ENCODE measurements at regions not wholly inside any gene's neighbourhood (a gene's known extent, or its start where the extent isn't known, plus 50 kb on each side); places are given as distances from the start of the nearest gene placed in this dataset.
"Not testable (repeated sequence)": the region's sequence is repeated elsewhere in the genome, so short reads cannot be mapped to it uniquely, and the experiment has no call there.

- H3K36me3 Mint-ChIP-seq; DNase-seq; intact Hi-C loops (cut with micrococcal nuclease); H3K9me3 Mint-ChIP-seq; CTCF ChIA-PET (ENCODE audit: partially characterized antibody); POLR2A ChIA-PET (ENCODE audit: partially characterized antibody); H3K27me3 ChIP-seq (ENCODE audit: insufficient read depth, low read length); H3K9me3 ChIP-seq (ENCODE audit: control insufficient read depth in 1 of 2, low read length in 2 of 2); H3K27me3 Mint-ChIP-seq; H3K4me3 Mint-ChIP-seq; H3K27ac ChIP-seq (ENCODE audit: low read depth, low read length); H3K4me1 Mint-ChIP-seq; H3K27ac Mint-ChIP-seq; H3K4me3 ChIP-seq (ENCODE audit: low read length in 2 of 2); H3K4me1 ChIP-seq (ENCODE audit: insufficient read depth, low read length); H3K36me3 ChIP-seq (ENCODE audit: insufficient read depth, low read length): not testable (repeated sequence)
These were observed 50.4 kb upstream of the B3GAT2 start for GRCh38 chr6:71007298-71007697.

- ChIA-PET CTCF (ENCODE audit: partially characterized antibody) (interaction anchor here (1.0 to 2.6 kb wide), 5 partner anchors 9 to 702 kb away, joined by 3 to 13 read pairs (median 6); no protein-coding TSS in a partner anchor), POLR2A (ENCODE audit: partially characterized antibody) (no interaction called here)
- H3K9me3 Mint-ChIP-seq, result no peaks in the 10 kb centered on the region
- Histone ChIP-seq H3K4me3 (ENCODE audit: low read length in 2 of 2) (no peak overlapping the region), H3K9me3 (ENCODE audit: control insufficient read depth in 1 of 2, low read length in 2 of 2) (no peaks in the 10 kb centered on the region), H3K27me3 (ENCODE audit: insufficient read depth, low read length) (no peaks in the 10 kb centered on the region), H3K4me1 (ENCODE audit: insufficient read depth, low read length) (no peaks in the 10 kb centered on the region), H3K27ac (ENCODE audit: low read depth, low read length) (no peak overlapping the region), H3K36me3 (ENCODE audit: insufficient read depth, low read length) (no peaks in the 10 kb centered on the region)
- no peak overlapping the region for H3K27ac Mint-ChIP-seq
- H3K4me3 Mint-ChIP-seq, result no peak overlapping the region
- intact Hi-C loops (cut with micrococcal nuclease), result loop anchor here (2.0 kb wide), 2 partner anchors 701 to 791 kb away; no protein-coding TSS in a partner anchor
- H3K4me1 Mint-ChIP-seq, result no peaks in the 10 kb centered on the region
- peaks cover 16 to 22% of the 10 kb centered on the region in 2 donors for H3K27me3 Mint-ChIP-seq
- no peak for DNase-seq
- no peaks in the 10 kb centered on the region for H3K36me3 Mint-ChIP-seq
These were observed 55.1 kb upstream of the B3GAT2 start for GRCh38 chr6:71011871-71012371.

- Mint-ChIP-seq H3K27ac (no peak overlapping the region), H3K36me3 (no peaks in the 10 kb centered on the region), H3K4me3 (no peak overlapping the region), H3K4me1 (no peaks in the 10 kb centered on the region), H3K9me3 (no peaks in the 10 kb centered on the region), H3K27me3 (peaks cover 16 to 22% of the 10 kb centered on the region in 2 donors)
- ChIA-PET CTCF (ENCODE audit: partially characterized antibody) (interaction anchor here (1.0 to 2.6 kb wide), 5 partner anchors 8 to 703 kb away, joined by 3 to 13 read pairs (median 6); no protein-coding TSS in a partner anchor), POLR2A (ENCODE audit: partially characterized antibody) (no interaction called here)
- Histone ChIP-seq H3K4me1 (ENCODE audit: insufficient read depth, low read length) (no peaks in the 10 kb centered on the region), H3K27me3 (ENCODE audit: insufficient read depth, low read length) (no peaks in the 10 kb centered on the region), H3K36me3 (ENCODE audit: insufficient read depth, low read length) (no peaks in the 10 kb centered on the region), H3K9me3 (ENCODE audit: control insufficient read depth in 1 of 2, low read length in 2 of 2) (no peaks in the 10 kb centered on the region), H3K27ac (ENCODE audit: low read depth, low read length) (no peak overlapping the region), H3K4me3 (ENCODE audit: low read length in 2 of 2) (no peak overlapping the region)
- DNase-seq, result peak in 4 of 5 donors; percentile 29 to 37 (median 32)
- intact Hi-C loops (cut with micrococcal nuclease), result loop anchor here (1.0 to 2.0 kb wide), 3 partner anchors 307 to 792 kb away; no protein-coding TSS in a partner anchor
These were observed 56.1 kb upstream of the B3GAT2 start for GRCh38 chr6:71012866-71013469.

- Histone ChIP-seq H3K4me3 (ENCODE audit: low read length in 2 of 2) (no peak overlapping the region), H3K27me3 (ENCODE audit: insufficient read depth, low read length) (no peaks in the 10 kb centered on the region), H3K36me3 (ENCODE audit: insufficient read depth, low read length) (no peaks in the 10 kb centered on the region), H3K4me1 (ENCODE audit: insufficient read depth, low read length) (no peaks in the 10 kb centered on the region), H3K9me3 (ENCODE audit: control insufficient read depth in 1 of 2, low read length in 2 of 2) (no peaks in the 10 kb centered on the region), H3K27ac (ENCODE audit: low read depth, low read length) (no peak overlapping the region)
- peaks cover 14 to 22% of the 10 kb centered on the region in 2 donors for H3K27me3 Mint-ChIP-seq
- intact Hi-C loops (cut with micrococcal nuclease), result no loop called here
- no peaks in the 10 kb centered on the region for H3K9me3 Mint-ChIP-seq
- no peaks in the 10 kb centered on the region for H3K4me1 Mint-ChIP-seq
- no peak overlapping the region for H3K4me3 Mint-ChIP-seq
- no peak overlapping the region for H3K27ac Mint-ChIP-seq
- no peaks in the 10 kb centered on the region for H3K36me3 Mint-ChIP-seq
- CTCF ChIA-PET (ENCODE audit: partially characterized antibody), result interaction anchor here (1.0 to 1.8 kb wide), 2 partner anchors 10 to 795 kb away, joined by 4 read pairs; no protein-coding TSS in a partner anchor
- POLR2A ChIA-PET (ENCODE audit: partially characterized antibody), result no interaction called here
- no peak for DNase-seq
These were observed 58.5 kb upstream of the B3GAT2 start for GRCh38 chr6:71015392-71015791.

- Histone ChIP-seq H3K4me3 (ENCODE audit: low read length in 2 of 2) (no peak overlapping the region), H3K27ac (ENCODE audit: low read depth, low read length) (no peak overlapping the region), H3K4me1 (ENCODE audit: insufficient read depth, low read length) (no peaks in the 10 kb centered on the region), H3K9me3 (ENCODE audit: control insufficient read depth in 1 of 2, low read length in 2 of 2) (no peaks in the 10 kb centered on the region), H3K36me3 (ENCODE audit: insufficient read depth, low read length) (no peaks in the 10 kb centered on the region), H3K27me3 (ENCODE audit: insufficient read depth, low read length) (no peaks in the 10 kb centered on the region)
- Mint-ChIP-seq H3K36me3 (no peaks in the 10 kb centered on the region), H3K4me3 (no peak overlapping the region), H3K4me1 (no peaks in the 10 kb centered on the region), H3K27ac (no peak overlapping the region), H3K9me3 (no peaks in the 10 kb centered on the region), H3K27me3 (peaks cover 0 to 5% of the 10 kb centered on the region in 2 donors)
- CTCF ChIA-PET (ENCODE audit: partially characterized antibody), result no interaction called here
- no peak for DNase-seq
- intact Hi-C loops (cut with micrococcal nuclease), result no loop called here
- POLR2A ChIA-PET (ENCODE audit: partially characterized antibody), result no interaction called here
These were observed 71.5 kb upstream of the B3GAT2 start for GRCh38 chr6:71028236-71028876.

- ChIA-PET CTCF (ENCODE audit: partially characterized antibody) (no interaction called here), POLR2A (ENCODE audit: partially characterized antibody) (no interaction called here)
- no peak for DNase-seq
- Histone ChIP-seq H3K27ac (ENCODE audit: low read depth, low read length) (no peak overlapping the region), H3K36me3 (ENCODE audit: insufficient read depth, low read length) (no peaks in the 10 kb centered on the region), H3K27me3 (ENCODE audit: insufficient read depth, low read length) (no peaks in the 10 kb centered on the region), H3K4me3 (ENCODE audit: low read length in 2 of 2) (no peak overlapping the region), H3K9me3 (ENCODE audit: control insufficient read depth in 1 of 2, low read length in 2 of 2) (no peaks in the 10 kb centered on the region), H3K4me1 (ENCODE audit: insufficient read depth, low read length) (no peaks in the 10 kb centered on the region)
- intact Hi-C loops (cut with micrococcal nuclease), result no loop called here
- no peak overlapping the region for H3K4me3 Mint-ChIP-seq
- no peaks in the 10 kb centered on the region for H3K9me3 Mint-ChIP-seq
- H3K4me1 Mint-ChIP-seq, result no peaks in the 10 kb centered on the region
- H3K36me3 Mint-ChIP-seq, result no peaks in the 10 kb centered on the region
- H3K27ac Mint-ChIP-seq, result no peak overlapping the region
- peaks cover 0 to 8% of the 10 kb centered on the region in 2 donors for H3K27me3 Mint-ChIP-seq
These were observed 72.0 kb upstream of the B3GAT2 start for GRCh38 chr6:71028877-71029252.

GRCh38 chr6:71029555-71029954, 72.7 kb upstream of the B3GAT2 start:
- H3K4me1 ChIP-seq (ENCODE audit: insufficient read depth, low read length), result no peaks in the 10 kb centered on the region
- no peak overlapping the region for H3K4me3 ChIP-seq (ENCODE audit: low read length in 2 of 2)
- Mint-ChIP-seq H3K27ac (no peak overlapping the region), H3K27me3 (peaks cover 2 to 10% of the 10 kb centered on the region in 2 donors), H3K4me1 (no peaks in the 10 kb centered on the region), H3K4me3 (no peak overlapping the region), H3K36me3 (no peaks in the 10 kb centered on the region), H3K9me3 (no peaks in the 10 kb centered on the region)
- intact Hi-C loops (cut with micrococcal nuclease), result no loop called here
- DNase-seq, result no peak
- H3K9me3 ChIP-seq (ENCODE audit: control insufficient read depth in 1 of 2, low read length in 2 of 2), result no peaks in the 10 kb centered on the region
- H3K27ac ChIP-seq (ENCODE audit: low read depth, low read length), result no peak overlapping the region
- ChIA-PET POLR2A (ENCODE audit: partially characterized antibody) (no interaction called here), CTCF (ENCODE audit: partially characterized antibody) (no interaction called here)
- H3K27me3 ChIP-seq (ENCODE audit: insufficient read depth, low read length), result no peaks in the 10 kb centered on the region
- H3K36me3 ChIP-seq (ENCODE audit: insufficient read depth, low read length), result no peaks in the 10 kb centered on the region
